ENCODE measurements at regions not wholly inside any gene's neighbourhood (a gene's known extent, or its start where the extent isn't known, plus 50 kb on each side); places are given as distances from the start of the nearest gene placed in this dataset.

DNA sequence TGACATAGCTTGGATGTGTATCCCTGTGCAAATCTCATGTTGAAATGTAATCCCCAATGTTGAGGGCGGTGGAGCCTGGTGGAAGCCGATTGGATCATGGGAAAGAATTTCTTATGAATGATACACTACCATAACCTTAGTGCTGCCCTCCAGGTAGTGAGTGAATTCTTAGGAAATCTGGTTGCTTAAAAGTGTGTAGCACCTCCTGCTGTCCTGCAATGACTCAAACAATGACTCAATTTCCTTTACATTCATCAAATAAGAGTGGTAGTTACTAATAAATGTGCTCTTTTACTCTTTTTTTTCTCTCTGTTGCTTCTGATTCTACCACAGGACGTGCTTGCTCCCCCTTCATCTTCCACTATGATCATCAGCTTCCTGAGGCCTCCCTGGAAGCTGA, 1696.0 kb upstream of the CDH9 start:
- no peak for TF ChIP-seq POLR2AphosphoS5 (IDR thresholded peaks at IDR 0.05)
- TF ChIP-seq, protein P1, sequence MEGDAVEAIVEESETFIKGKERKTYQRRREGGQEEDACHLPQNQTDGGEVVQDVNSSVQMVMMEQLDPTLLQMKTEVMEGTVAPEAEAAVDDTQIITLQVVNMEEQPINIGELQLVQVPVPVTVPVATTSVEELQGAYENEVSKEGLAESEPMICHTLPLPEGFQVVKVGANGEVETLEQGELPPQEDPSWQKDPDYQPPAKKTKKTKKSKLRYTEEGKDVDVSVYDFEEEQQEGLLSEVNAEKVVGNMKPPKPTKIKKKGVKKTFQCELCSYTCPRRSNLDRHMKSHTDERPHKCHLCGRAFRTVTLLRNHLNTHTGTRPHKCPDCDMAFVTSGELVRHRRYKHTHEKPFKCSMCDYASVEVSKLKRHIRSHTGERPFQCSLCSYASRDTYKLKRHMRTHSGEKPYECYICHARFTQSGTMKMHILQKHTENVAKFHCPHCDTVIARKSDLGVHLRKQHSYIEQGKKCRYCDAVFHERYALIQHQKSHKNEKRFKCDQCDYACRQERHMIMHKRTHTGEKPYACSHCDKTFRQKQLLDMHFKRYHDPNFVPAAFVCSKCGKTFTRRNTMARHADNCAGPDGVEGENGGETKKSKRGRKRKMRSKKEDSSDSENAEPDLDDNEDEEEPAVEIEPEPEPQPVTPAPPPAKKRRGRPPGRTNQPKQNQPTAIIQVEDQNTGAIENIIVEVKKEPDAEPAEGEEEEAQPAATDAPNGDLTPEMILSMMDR (IDR thresholded peaks at IDR 0.05): no peak
